Epithelial cell of esophagus (primary cell): ENCODE measurements at regions not wholly inside any gene's neighbourhood (a gene's known extent, or its start where the extent isn't known, plus 50 kb on each side); places are given as distances from the start of the nearest gene placed in this dataset.

ENCODE experiments used
- DNase-seq: peaks from one replicate; pipeline ENCODE4 v3.0.0; 2010; ENCODE audit warnings: low read depth
- H3K4me3 ChIP-seq: 2 replicates; pipeline ENCODE4 v1.5.1; 2011; ENCODE audit warnings: mild to moderate bottlenecking, low read length, control low read depth
- CTCF ChIP-seq: IDR thresholded peaks from 2 replicates; pipeline ENCODE4 v1.5.1; 2011; ENCODE audit warnings: low read depth, mild to moderate bottlenecking, low read length, control low read depth, inconsistent platforms; ENCODE audit not compliant: insufficient read depth; ENCODE audit errors: missing control alignments

GRCh38 chr10:61175316-61175715, 231.3 kb upstream of the RHOBTB1 start:
- TF ChIP-seq CTCF: no peak
- H3K4me3 ChIP-seq: no peak overlapping the region
- no peak for DNase-seq

DNA sequence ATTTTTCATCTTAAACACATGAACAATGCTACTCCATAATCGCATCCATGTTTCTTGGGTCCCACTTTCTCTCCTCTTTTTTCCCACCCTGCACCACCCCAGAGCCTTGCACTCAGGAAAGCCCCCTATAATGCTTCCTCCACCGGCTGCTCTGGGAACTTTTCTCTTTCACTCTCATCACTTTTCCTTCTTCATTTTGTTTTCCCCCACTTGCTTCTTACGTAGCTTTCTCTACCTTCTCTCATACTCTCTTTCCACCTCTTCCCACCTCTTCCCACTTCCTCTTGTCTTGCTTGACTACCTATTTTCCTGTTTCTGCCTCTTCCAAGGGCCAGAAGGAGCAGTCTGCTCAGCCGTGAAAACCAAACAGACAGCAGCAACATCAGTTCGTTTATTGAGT, 229.5 kb upstream of the RHOBTB1 start:
- TF ChIP-seq CTCF: no peak
- DNase-seq: no peak
- no peak overlapping the region for H3K4me3 ChIP-seq

GRCh38 chr10:61172182-61172926, 228.4 kb upstream of the RHOBTB1 start:
- DNase-seq: no peak
- no peak overlapping the region for H3K4me3 ChIP-seq
- no peak for TF ChIP-seq CTCF

DNA sequence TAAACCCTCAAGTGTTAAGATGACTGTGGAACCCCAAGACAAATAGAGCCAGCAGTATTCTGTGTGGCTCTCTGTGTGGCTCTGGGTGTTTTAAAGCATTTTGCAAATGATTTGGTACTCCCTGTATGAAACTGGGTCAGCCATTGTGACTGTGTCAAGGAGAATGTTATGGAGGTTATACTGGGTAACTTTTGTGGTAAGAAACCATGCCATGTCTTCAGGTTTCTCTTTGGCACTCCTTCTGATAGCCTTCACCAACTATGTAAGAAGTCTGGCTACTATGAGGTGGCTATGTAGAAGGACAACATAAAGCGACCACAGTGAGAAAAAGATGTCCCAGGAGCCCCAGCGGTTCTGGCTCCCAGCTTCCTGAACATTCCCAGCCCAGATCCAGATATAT, 226.6 kb upstream of the RHOBTB1 start:
- no peak overlapping the region for H3K4me3 ChIP-seq
- DNase-seq: no peak
- TF ChIP-seq CTCF: no peak

DNA sequence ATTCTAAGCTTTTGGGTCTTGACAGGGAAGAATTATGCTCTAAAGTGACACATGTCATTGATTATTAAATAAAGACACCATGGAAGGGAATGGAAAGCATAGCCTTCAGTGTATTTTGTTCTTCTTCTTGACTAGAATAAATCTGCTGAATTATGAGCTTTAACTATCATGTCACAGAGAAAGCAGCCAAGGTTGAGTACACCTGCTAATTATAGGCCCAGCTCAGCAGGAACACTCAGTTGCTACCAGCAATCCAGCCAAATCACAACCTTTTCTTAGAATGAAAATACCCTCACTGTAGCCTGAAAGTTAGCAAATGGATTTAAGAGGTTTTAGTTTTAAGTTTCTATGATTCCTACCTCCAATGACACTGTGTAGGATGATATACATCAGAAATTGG, 225.3 kb upstream of the RHOBTB1 start:
- TF ChIP-seq CTCF: no peak
- no peak for DNase-seq
- H3K4me3 ChIP-seq: no peak overlapping the region

DNA sequence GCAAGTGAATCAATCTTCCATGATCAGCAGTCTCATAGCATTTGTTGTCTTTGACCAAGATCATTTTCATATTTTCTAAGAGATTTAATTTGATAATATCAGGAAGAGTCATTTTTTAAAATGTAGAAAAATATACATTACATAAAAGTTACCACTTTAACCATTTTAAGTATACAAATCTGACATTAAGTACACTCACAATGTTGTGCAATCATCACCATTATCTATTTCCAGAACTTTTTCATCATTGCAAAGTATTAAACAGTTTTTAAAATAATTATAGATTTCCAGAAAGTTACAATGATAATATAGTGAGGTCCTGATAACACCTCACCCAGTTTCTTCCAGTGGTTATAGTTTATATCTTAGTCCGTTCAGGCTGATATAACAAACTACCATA, 222.5 kb upstream of the RHOBTB1 start:
- no peak for TF ChIP-seq CTCF
- H3K4me3 ChIP-seq: no peak overlapping the region
- no peak for DNase-seq

DNA sequence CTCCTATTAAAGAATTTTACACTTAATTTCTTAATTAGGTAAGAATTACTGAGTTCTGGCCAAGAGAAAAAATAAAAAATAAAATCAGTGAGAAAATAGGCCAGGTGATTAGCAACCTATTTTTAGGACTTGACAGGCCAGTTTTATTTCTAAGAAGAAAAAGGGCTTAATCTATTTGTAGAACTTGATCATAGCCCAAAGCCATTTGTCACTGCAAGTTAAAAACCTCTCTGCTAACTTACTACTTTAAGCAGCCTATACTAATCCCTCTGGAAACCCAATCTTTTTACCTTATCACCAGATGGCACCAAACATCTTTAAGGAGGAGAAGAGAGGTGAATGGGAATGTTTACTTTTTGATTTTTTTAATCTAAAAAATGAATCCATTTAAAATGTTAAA, 222.1 kb upstream of the RHOBTB1 start:
- no peak for TF ChIP-seq CTCF
- DNase-seq: peak; percentile 13
- H3K4me3 ChIP-seq: no peak overlapping the region
